A204.1 (cell line): ENCODE measurements at regions not wholly inside any gene's neighbourhood (a gene's known extent, or its start where the extent isn't known, plus 50 kb on each side); places are given as distances from the start of the nearest gene placed in this dataset.
"Not testable (repeated sequence)": the region's sequence is repeated elsewhere in the genome, so short reads cannot be mapped to it uniquely, and the experiment has no call there.

Experiments used
- FAIRE-seq: peaks from 2 replicates; lab custom pipeline; 2012; peaks lifted over from hg19 to GRCh38; lab: Jason Lieb, UNC

GRCh38 chrX:9388450-9388849 lies 76.4 kb upstream of the TBL1X start:
- FAIRE-seq: no peak

- no peak for FAIRE-seq
Measured at GRCh38 chrX:9390121-9390520, 74.7 kb upstream of the TBL1X start.

- FAIRE-seq: no peak
Measured at GRCh38 chrX:9390693-9391368, 74.0 kb upstream of the TBL1X start.

- no peak for FAIRE-seq
Measured at GRCh38 chrX:9392445-9392844, 72.4 kb upstream of the TBL1X start.

GRCh38 chrX:9393571-9393970 lies 71.3 kb upstream of the TBL1X start:
- no peak for FAIRE-seq

GRCh38 chrX:9394212-9394611 lies 70.6 kb upstream of the TBL1X start:
- FAIRE-seq: no peak

GRCh38 chrX:9396930-9397329 lies 67.9 kb upstream of the TBL1X start:
- FAIRE-seq: no peak

GRCh38 chrX:9401051-9401450 lies 63.8 kb upstream of the TBL1X start:
- FAIRE-seq: no peak

GRCh38 chrX:9403374-9403773 lies 61.5 kb upstream of the TBL1X start:
- FAIRE-seq: no peak

GRCh38 chrX:9405635-9406034 lies 59.2 kb upstream of the TBL1X start:
- FAIRE-seq: not testable (repeated sequence)

GRCh38 chrX:9410889-9411288 lies 54.0 kb upstream of the TBL1X start:
- FAIRE-seq: not testable (repeated sequence)

GRCh38 chrX:9411682-9412081 lies 53.2 kb upstream of the TBL1X start:
- not testable (repeated sequence) for FAIRE-seq

- no peak for FAIRE-seq
Measured at GRCh38 chrX:9414416-9414815, 50.4 kb upstream of the TBL1X start.
